Type B pancreatic cell (in vitro differentiated cells): ENCODE measurements at regions not wholly inside any gene's neighbourhood (a gene's known extent, or its start where the extent isn't known, plus 50 kb on each side); places are given as distances from the start of the nearest gene placed in this dataset.

ENCODE experiments used
- DNase-seq: peaks from one replicate; pipeline ENCODE4 v3.0.0; 2021; ENCODE audit warnings: mixed read lengths; ENCODE audit not compliant: unreplicated experiment; ENCODE audit errors: extremely low spot score
- H3K27ac Mint-ChIP-seq: 2 replicates; pipeline ENCODE4 v1.8.0; 2021; ENCODE audit warnings: mild to moderate bottlenecking, mixed read lengths
- H3K27me3 Mint-ChIP-seq: 2 replicates; pipeline ENCODE4 v1.8.0; 2021; ENCODE audit warnings: mixed read lengths
- H3K36me3 Mint-ChIP-seq: 2 replicates; pipeline ENCODE4 v1.8.0; 2021; ENCODE audit warnings: mixed read lengths
- H3K4me1 Mint-ChIP-seq: one replicate; pipeline ENCODE4 v1.8.0; 2021; ENCODE audit warnings: mixed read lengths; ENCODE audit not compliant: unreplicated experiment
- H3K4me3 Mint-ChIP-seq: 2 replicates; pipeline ENCODE4 v1.8.0; 2021; ENCODE audit warnings: mild to moderate bottlenecking, mixed read lengths
- H3K9me3 Mint-ChIP-seq: 2 replicates; pipeline ENCODE4 v1.8.0; 2021; ENCODE audit warnings: mixed read lengths
- TF ChIP-seq, protein P1 (sequence below): fragments of 200-600 bp; sonication (generic); conservative IDR thresholded peaks from 2 replicates; pipeline ENCODE4 v1.5.0; 2021; ENCODE audit warnings: antibody characterized with exemption, mild to moderate bottlenecking

DNA sequence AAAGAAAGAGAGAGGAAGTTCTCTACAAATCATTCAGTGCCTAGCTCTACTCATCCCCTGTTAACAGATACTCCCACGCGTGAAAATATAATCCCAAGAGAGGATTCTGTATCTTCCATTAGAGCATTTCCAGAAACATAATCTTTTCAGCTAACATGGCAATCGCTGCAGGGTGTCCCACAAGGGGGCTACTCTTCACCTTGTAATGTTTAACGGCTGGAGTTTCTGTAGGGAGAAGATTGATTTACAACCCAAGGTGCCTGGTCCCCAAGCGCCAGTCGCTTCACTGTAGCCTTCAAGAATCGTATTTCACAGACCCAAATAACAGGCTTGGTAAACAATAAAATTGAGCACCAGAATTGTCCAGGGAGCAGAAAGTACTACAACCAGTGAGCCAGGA is 318.7 kb downstream of the TLE1 start:
- Mint-ChIP-seq H3K36me3 (no peaks in the 10 kb centered on the region), H3K4me3 (no peak overlapping the region), H3K4me1 (peaks cover 34% of the 10 kb centered on the region), H3K9me3 (no peaks in the 10 kb centered on the region), H3K27me3 (peaks cover 15% of the 10 kb centered on the region), H3K27ac (no peak overlapping the region)
- TF ChIP-seq, protein P1, sequence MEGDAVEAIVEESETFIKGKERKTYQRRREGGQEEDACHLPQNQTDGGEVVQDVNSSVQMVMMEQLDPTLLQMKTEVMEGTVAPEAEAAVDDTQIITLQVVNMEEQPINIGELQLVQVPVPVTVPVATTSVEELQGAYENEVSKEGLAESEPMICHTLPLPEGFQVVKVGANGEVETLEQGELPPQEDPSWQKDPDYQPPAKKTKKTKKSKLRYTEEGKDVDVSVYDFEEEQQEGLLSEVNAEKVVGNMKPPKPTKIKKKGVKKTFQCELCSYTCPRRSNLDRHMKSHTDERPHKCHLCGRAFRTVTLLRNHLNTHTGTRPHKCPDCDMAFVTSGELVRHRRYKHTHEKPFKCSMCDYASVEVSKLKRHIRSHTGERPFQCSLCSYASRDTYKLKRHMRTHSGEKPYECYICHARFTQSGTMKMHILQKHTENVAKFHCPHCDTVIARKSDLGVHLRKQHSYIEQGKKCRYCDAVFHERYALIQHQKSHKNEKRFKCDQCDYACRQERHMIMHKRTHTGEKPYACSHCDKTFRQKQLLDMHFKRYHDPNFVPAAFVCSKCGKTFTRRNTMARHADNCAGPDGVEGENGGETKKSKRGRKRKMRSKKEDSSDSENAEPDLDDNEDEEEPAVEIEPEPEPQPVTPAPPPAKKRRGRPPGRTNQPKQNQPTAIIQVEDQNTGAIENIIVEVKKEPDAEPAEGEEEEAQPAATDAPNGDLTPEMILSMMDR: no peak
- DNase-seq: no peak

DNA sequence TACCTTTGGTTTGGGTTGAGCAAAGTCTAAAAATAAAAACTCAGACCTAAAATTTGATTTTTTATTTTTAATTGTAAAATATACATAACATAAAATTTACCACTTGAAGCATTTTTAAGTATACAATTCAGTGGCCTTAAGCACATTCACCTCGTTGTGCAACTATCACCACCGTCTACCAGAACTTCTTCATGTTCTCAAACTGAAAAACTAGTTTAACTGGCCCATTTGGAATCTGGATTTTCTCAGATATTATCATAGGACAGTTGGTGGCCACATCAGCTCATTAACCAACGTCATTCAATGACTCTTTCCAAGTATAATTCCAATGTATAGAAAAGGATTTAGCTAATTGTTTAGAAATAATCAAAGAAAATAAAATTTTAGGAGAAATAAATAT is 319.3 kb downstream of the TLE1 start:
- Mint-ChIP-seq H3K27me3 (peaks cover 12% of the 10 kb centered on the region), H3K36me3 (no peaks in the 10 kb centered on the region), H3K9me3 (peaks cover 1% of the 10 kb centered on the region), H3K4me3 (no peak overlapping the region), H3K27ac (no peak overlapping the region), H3K4me1 (peaks cover 28% of the 10 kb centered on the region)
- TF ChIP-seq, protein P1: no peak
- DNase-seq: no peak

DNA sequence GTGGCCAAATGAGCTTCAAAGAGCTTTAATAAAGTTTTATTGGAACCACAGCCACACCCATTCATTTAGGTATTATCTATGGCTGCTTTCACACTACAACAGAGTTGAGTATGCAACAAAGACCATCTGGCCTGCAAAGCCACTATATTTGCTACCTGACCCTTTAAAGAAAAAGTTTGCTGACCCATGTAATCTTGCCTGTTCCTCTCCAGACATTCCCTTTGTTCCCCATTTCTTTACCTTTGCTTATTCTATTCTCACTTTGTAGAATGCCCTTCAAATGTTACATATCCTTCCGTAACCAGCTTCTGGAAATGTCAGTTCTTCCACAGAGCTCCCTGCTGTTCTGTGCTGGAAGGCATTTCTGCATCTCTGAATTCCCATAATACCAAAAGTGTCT is 320.2 kb downstream of the TLE1 start:
- DNase-seq: no peak
- H3K4me1 Mint-ChIP-seq: peaks cover 22% of the 10 kb centered on the region
- peaks cover 7% of the 10 kb centered on the region for H3K27me3 Mint-ChIP-seq
- H3K27ac Mint-ChIP-seq: no peak overlapping the region
- H3K36me3 Mint-ChIP-seq: no peaks in the 10 kb centered on the region
- TF ChIP-seq, protein P1: no peak
- H3K4me3 Mint-ChIP-seq: no peak overlapping the region
- peaks cover 10% of the 10 kb centered on the region for H3K9me3 Mint-ChIP-seq

DNA sequence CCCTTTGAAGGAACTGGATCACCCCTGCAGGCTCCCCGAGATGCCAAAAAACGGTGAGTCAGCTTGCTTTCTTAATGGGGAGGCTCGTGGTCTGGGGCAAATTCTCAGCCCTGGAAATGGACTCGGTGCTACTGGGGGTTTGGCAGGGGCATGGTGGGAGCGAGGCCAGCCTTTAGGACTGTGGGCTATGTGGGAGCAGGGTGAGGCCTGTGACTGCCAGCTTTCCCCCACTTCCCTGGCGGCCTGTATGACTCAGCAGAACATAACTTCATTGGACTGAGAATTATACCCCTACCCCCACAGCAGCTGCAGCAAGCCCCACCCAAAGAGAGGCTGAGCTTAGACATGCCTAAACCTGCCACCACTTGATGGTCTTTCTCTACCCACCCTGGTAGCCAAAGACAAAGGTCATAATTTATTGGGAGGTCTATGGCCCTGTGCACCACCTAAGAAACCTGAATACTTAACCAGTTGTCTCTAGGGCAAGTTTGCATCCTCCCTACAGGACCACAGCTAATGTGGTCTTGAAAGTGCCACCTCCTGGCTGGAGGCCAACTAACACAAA is 325.3 kb downstream of the TLE1 start:
- TF ChIP-seq, protein P1: no peak
- no peak for DNase-seq
- Mint-ChIP-seq H3K27ac (no peak overlapping the region), H3K9me3 (peaks cover 16% of the 10 kb centered on the region), H3K27me3 (no peaks in the 10 kb centered on the region), H3K4me1 (no peaks in the 10 kb centered on the region), H3K36me3 (no peaks in the 10 kb centered on the region), H3K4me3 (no peak overlapping the region)

DNA sequence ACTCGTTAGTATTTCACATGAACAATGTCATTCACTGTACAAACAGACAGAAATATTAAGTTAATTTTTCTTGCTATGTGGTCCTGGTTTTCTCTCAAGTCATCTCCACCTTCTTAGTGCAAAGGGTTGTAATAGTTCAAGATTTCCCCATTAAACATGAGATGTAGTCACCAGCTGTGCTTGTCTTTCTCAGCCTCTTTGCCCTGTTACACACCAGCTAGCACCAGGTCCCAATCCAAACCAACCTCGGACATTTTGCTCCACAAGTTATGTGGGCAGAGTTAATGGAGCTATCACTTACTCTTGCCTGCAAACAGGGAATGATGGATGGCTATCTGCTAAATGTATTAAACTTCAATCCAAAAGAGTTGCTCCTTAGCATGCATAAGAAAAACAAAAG is 328.1 kb downstream of the TLE1 start:
- DNase-seq: no peak
- no peaks in the 10 kb centered on the region for H3K27me3 Mint-ChIP-seq
- H3K9me3 Mint-ChIP-seq: peaks cover 16% of the 10 kb centered on the region
- TF ChIP-seq, protein P1: no peak
- H3K4me3 Mint-ChIP-seq: no peak overlapping the region
- H3K4me1 Mint-ChIP-seq: no peaks in the 10 kb centered on the region
- no peak overlapping the region for H3K27ac Mint-ChIP-seq
- no peaks in the 10 kb centered on the region for H3K36me3 Mint-ChIP-seq

DNA sequence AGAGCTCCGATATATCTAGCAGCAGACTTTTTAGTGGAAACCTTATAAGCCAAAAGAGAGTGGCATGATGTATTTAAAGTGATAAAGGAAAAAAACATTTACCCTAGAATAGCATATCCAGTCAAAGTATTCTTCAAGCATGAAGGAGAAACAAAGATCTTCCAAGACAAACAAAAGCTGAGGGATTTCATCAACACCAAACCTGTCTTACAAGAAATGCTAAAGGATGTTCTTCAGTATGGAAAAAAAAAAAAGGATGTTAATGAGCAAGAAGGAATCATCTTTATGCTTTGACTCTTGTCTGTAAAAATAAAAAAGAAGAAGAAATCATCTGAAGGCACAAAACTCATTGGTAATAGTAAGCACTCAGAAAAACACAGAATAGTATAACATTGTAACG is 338.2 kb downstream of the TLE1 start:
- Mint-ChIP-seq H3K36me3 (no peaks in the 10 kb centered on the region), H3K27me3 (no peaks in the 10 kb centered on the region), H3K27ac (no peak overlapping the region), H3K9me3 (no peaks in the 10 kb centered on the region), H3K4me1 (no peaks in the 10 kb centered on the region), H3K4me3 (no peak overlapping the region)
- DNase-seq: no peak
- TF ChIP-seq, protein P1: no peak
